WTC11 (cell line): ENCODE measurements at regions not wholly inside any gene's neighbourhood (a gene's known extent, or its start where the extent isn't known, plus 50 kb on each side); places are given as distances from the start of the nearest gene placed in this dataset.

Experiments used
- ATAC-seq: fragments of 200-7000 bp; cut with Tn5 transposase; 2 replicates; pipeline ENCODE4 v1.10.0; 2021; ENCODE audit warnings: mild to moderate bottlenecking, moderate library complexity
- CTCF ChIA-PET: fragments of 300-600 bp; sonication (Branson Sonifier 250); formaldehyde crosslinking; loops from one replicate; lab custom pipeline; 2021; ENCODE audit warnings: antibody characterized with exemption; lab: Charles Lee
- POLR2A ChIA-PET: fragments of 350-600 bp; sonication (Branson Sonifier 250); formaldehyde crosslinking; loops from one replicate; lab custom pipeline; 2021; ENCODE audit warnings: antibody characterized with exemption; lab: Charles Lee
- DNase-seq: peaks from one replicate; pipeline ENCODE4 v3.0.0; 2021; ENCODE audit warnings: low spot score
- H3K27ac Mint-ChIP-seq: 2 replicates; pipeline ENCODE4 v1.8.0; 2021; ENCODE audit warnings: mixed read lengths
- H3K27me3 Mint-ChIP-seq: 2 replicates; pipeline ENCODE4 v1.8.0; 2021; ENCODE audit warnings: low read depth, mild to moderate bottlenecking, moderate library complexity, mixed read lengths
- H3K36me3 Mint-ChIP-seq: 2 replicates; pipeline ENCODE4 v1.8.0; 2021; ENCODE audit warnings: mixed read lengths
- H3K4me1 Mint-ChIP-seq: 2 replicates; pipeline ENCODE4 v1.8.0; 2022; ENCODE audit warnings: mixed read lengths
- H3K4me3 Mint-ChIP-seq: 2 replicates; pipeline ENCODE4 v1.8.0; 2021; ENCODE audit warnings: mild to moderate bottlenecking, moderate library complexity, mixed read lengths
- H3K9me3 Mint-ChIP-seq: 2 replicates; pipeline ENCODE4 v1.8.0; 2021; ENCODE audit warnings: mixed read lengths
- ARID4B ChIP-seq: sonication (generic); formaldehyde crosslinking; IDR thresholded peaks from 2 replicates; pipeline ENCODE4 v1.8.0; 2023; ENCODE audit warnings: missing genetic modification reagents, mild to moderate bottlenecking, borderline replicate concordance
- ATF1 ChIP-seq: sonication (generic); formaldehyde crosslinking; IDR thresholded peaks from 2 replicates; pipeline ENCODE4 v1.8.1; 2023; ENCODE audit warnings: mild to moderate bottlenecking, moderate library complexity, missing genetic modification reagents
- ATF2 ChIP-seq: sonication (generic); formaldehyde crosslinking; IDR thresholded peaks from 2 replicates; pipeline ENCODE4 v1.8.1; 2022; ENCODE audit warnings: low read depth, missing genetic modification reagents, borderline replicate concordance
- FOXJ3 ChIP-seq: sonication (generic); formaldehyde crosslinking; IDR thresholded peaks from 2 replicates; pipeline ENCODE4 v1.9.0; 2021; ENCODE audit warnings: missing genetic modification reagents, mild to moderate bottlenecking, borderline replicate concordance
- JUN ChIP-seq: sonication (generic); formaldehyde crosslinking; IDR thresholded peaks from 2 replicates; pipeline ENCODE4 v1.8.0; 2023; ENCODE audit warnings: mild to moderate bottlenecking, missing genetic modification reagents
- MLX ChIP-seq: sonication (generic); formaldehyde crosslinking; IDR thresholded peaks from 2 replicates; pipeline ENCODE4 v1.8.1; 2023; ENCODE audit warnings: mild to moderate bottlenecking, missing genetic modification reagents, moderate library complexity
- NFYB ChIP-seq: sonication (generic); formaldehyde crosslinking; conservative IDR thresholded peaks from 2 replicates; pipeline ENCODE4 v1.8.0; 2022; ENCODE audit warnings: low read depth, missing genetic modification reagents
- NR3C1 ChIP-seq: sonication (generic); formaldehyde crosslinking; conservative IDR thresholded peaks from 2 replicates; pipeline ENCODE4 v1.8.1; 2023; ENCODE audit warnings: low read depth, mild to moderate bottlenecking, missing genetic modification reagents
- RORB ChIP-seq: fragments of 250-450 bp; sonication (Bioruptor Pico); IDR thresholded peaks from 2 replicates; pipeline ENCODE4 v1.9.0; 2021; ENCODE audit warnings: mild to moderate bottlenecking
- SMAD3 ChIP-seq: sonication (generic); formaldehyde crosslinking; IDR thresholded peaks from 2 replicates; pipeline ENCODE4 v1.8.0; 2022; ENCODE audit warnings: missing genetic modification reagents, mild to moderate bottlenecking, borderline replicate concordance
- TEAD1 ChIP-seq: sonication (generic); formaldehyde crosslinking; IDR thresholded peaks from 2 replicates; pipeline ENCODE4 v1.8.0; 2022; ENCODE audit warnings: mild to moderate bottlenecking, missing genetic modification reagents
- TEAD4 ChIP-seq: sonication (generic); formaldehyde crosslinking; IDR thresholded peaks from 2 replicates; pipeline ENCODE4 v1.8.0; 2022; ENCODE audit warnings: mild to moderate bottlenecking, missing genetic modification reagents
- USF2 ChIP-seq: sonication (generic); formaldehyde crosslinking; IDR thresholded peaks from 2 replicates; pipeline ENCODE4 v1.8.1; 2023; ENCODE audit warnings: mild to moderate bottlenecking, missing genetic modification reagents, moderate library complexity
- ZBTB43 ChIP-seq: sonication (generic); formaldehyde crosslinking; IDR thresholded peaks from 2 replicates; pipeline ENCODE4 v1.8.1; 2023; ENCODE audit warnings: mild to moderate bottlenecking, missing genetic modification reagents
- ZNF423 ChIP-seq: fragments of 250-450 bp; sonication (Bioruptor Pico); IDR thresholded peaks from 2 replicates; pipeline ENCODE4 v2.1.2; 2022; ENCODE audit warnings: mild to moderate bottlenecking, moderate library complexity
- ZNF425 ChIP-seq: fragments of 250-450 bp; sonication (Bioruptor Pico); conservative IDR thresholded peaks from 2 replicates; pipeline ENCODE4 v1.9.0; 2021; ENCODE audit warnings: mild to moderate bottlenecking
- ZNF671 ChIP-seq: fragments of 250-450 bp; sonication (Bioruptor Pico); IDR thresholded peaks from 2 replicates; pipeline ENCODE4 v1.8.0; 2021; ENCODE audit warnings: mild to moderate bottlenecking
- ZSCAN18 ChIP-seq: fragments of 250-450 bp; sonication (Bioruptor Pico); IDR thresholded peaks from 2 replicates; pipeline ENCODE4 v2.1.2; 2022; ENCODE audit warnings: mild to moderate bottlenecking, moderate library complexity

- ChIA-PET CTCF (no interaction called here), POLR2A (no interaction called here)
- Mint-ChIP-seq H3K4me1 (no peaks in the 10 kb centered on the region), H3K27ac (no peak overlapping the region), H3K27me3 (no peaks in the 10 kb centered on the region; the same call in 1 of the 2 replicates), H3K36me3 (no peaks in the 10 kb centered on the region), H3K4me3 (no peak overlapping the region), H3K9me3 (peaks cover 13% of the 10 kb centered on the region)
- TF ChIP-seq ATF1 (no peak), FOXJ3 (CRISPR knock-in tag) (no peak), ZNF671 (CRISPR knock-in tag) (no peak), JUN (CRISPR knock-in tag) (no peak), ATF2 (CRISPR knock-in tag) (no peak), NFYB (CRISPR knock-in tag) (no peak), RORB (CRISPR knock-in tag) (no peak), ZNF425 (no peak), MLX (CRISPR knock-in tag) (no peak), ZSCAN18 (CRISPR knock-in tag) (no peak), TEAD4 (CRISPR knock-in tag) (no peak), ZNF423 (no peak), TEAD1 (CRISPR knock-in tag) (no peak), USF2 (CRISPR knock-in tag) (no peak)
- ATAC-seq (no peak), DNase-seq (no peak)
Observed at GRCh38 chr20:4324611-4325243, 75.6 kb upstream of the ADRA1D start.

- ChIA-PET CTCF (no interaction called here), POLR2A (no interaction called here)
- H3K4me3 Mint-ChIP-seq: no peak overlapping the region
- ATAC-seq: no peak
- H3K36me3 Mint-ChIP-seq: no peaks in the 10 kb centered on the region
- peaks cover 3% of the 10 kb centered on the region; the same call in 1 of the 2 replicates for H3K27me3 Mint-ChIP-seq
- H3K9me3 Mint-ChIP-seq: peaks cover 28% of the 10 kb centered on the region
- H3K27ac Mint-ChIP-seq: no peak overlapping the region
- no peaks in the 10 kb centered on the region for H3K4me1 Mint-ChIP-seq
- no peak for DNase-seq
- TF ChIP-seq ARID4B: no peak
- no peak for TF ChIP-seq ZNF423
- TF ChIP-seq NR3C1 (CRISPR knock-in tag): no peak
- TF ChIP-seq ZBTB43 (CRISPR knock-in tag): no peak
- no peak for TF ChIP-seq ZNF425
- no peak for TF ChIP-seq SMAD3
Observed at GRCh38 chr20:4322499-4322898, 73.4 kb upstream of the ADRA1D start.
